22Rv1 (cell line): ENCODE measurements at regions not wholly inside any gene's neighbourhood (a gene's known extent, or its start where the extent isn't known, plus 50 kb on each side); places are given as distances from the start of the nearest gene placed in this dataset.

Experiments used
- ZFX ChIP-seq: fragments of 450-650 bp; IDR thresholded peaks from 2 replicates; pipeline ENCODE4 v1.6.1; 2017; ENCODE audit warnings: antibody characterized with exemption, borderline replicate concordance
- TF ChIP-seq, protein P1 (sequence below): fragments of 450-650 bp; IDR thresholded peaks from 2 replicates; pipeline ENCODE4 v1.5.1; 2017; ENCODE audit warnings: mild to moderate bottlenecking

DNA sequence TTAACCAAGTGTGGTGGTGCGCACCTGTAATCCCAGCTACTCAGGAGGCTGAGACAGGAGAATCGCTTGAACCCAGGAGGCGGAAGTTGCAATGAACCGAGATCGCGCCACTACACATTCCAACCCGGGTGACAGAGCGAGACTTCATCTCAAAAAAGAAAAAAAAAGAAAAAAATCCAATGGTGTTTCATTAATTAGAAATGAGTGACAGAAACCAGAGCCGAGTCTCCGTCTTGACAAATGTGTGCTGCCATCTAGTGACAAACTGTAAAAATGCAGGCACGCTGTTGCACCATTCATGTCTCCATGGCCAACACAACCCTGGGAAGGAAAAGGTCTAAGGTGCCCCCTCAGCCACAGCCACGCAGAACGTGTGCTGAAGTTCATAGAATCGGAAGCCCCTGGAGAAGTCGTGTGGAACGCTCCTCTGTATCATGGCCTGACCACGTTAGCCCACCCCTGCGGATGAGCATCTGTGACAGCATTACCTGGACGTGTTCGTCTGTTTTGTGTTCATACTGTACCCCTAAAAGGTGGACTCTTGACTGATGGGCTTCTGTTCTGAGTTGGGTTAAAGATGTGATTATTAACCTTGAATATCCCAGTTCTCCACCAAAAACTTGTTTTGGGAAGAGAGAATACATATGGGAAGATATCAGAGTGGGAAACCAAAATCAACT lies 94.9 kb downstream of the LYZL2 start:
- TF ChIP-seq, protein P1, sequence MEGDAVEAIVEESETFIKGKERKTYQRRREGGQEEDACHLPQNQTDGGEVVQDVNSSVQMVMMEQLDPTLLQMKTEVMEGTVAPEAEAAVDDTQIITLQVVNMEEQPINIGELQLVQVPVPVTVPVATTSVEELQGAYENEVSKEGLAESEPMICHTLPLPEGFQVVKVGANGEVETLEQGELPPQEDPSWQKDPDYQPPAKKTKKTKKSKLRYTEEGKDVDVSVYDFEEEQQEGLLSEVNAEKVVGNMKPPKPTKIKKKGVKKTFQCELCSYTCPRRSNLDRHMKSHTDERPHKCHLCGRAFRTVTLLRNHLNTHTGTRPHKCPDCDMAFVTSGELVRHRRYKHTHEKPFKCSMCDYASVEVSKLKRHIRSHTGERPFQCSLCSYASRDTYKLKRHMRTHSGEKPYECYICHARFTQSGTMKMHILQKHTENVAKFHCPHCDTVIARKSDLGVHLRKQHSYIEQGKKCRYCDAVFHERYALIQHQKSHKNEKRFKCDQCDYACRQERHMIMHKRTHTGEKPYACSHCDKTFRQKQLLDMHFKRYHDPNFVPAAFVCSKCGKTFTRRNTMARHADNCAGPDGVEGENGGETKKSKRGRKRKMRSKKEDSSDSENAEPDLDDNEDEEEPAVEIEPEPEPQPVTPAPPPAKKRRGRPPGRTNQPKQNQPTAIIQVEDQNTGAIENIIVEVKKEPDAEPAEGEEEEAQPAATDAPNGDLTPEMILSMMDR, result peak; percentile 82
- TF ChIP-seq ZFX, result no peak
